Lower lobe of right lung (tissue), 2 donors: ENCODE measurements at regions not wholly inside any gene's neighbourhood (a gene's known extent, or its start where the extent isn't known, plus 50 kb on each side); places are given as distances from the start of the nearest gene placed in this dataset.

Source experiments
- ATAC-seq, 2 donors: fragments of 200-7000 bp; cut with Tn5 transposase; one replicate each; pipeline ENCODE4 v1.9.1; 2020 to 2022; ENCODE audit warnings: mild to moderate bottlenecking in 2 of 2, moderate library complexity in 2 of 2
- DNase-seq: peaks from one replicate; pipeline ENCODE4 v3.0.0-alpha.2; 2020
- H3K27ac ChIP-seq: fragments of 200-600 bp; one replicate; pipeline ENCODE4 v1.8.0; 2022
- H3K27me3 ChIP-seq: fragments of 200-600 bp; one replicate; pipeline ENCODE4 v1.8.0; 2022; ENCODE audit warnings: low read depth
- H3K36me3 ChIP-seq: fragments of 200-600 bp; one replicate; pipeline ENCODE4 v1.8.0; 2022; ENCODE audit warnings: mild to moderate bottlenecking
- H3K4me1 ChIP-seq: fragments of 200-600 bp; one replicate; pipeline ENCODE4 v1.8.0; 2022
- H3K4me3 ChIP-seq: fragments of 200-600 bp; one replicate; pipeline ENCODE4 v1.8.0; 2022; ENCODE audit warnings: mild to moderate bottlenecking
- H3K9me3 ChIP-seq: fragments of 200-600 bp; one replicate; pipeline ENCODE4 v1.8.0; 2022
- CTCF ChIP-seq: fragments of 200-600 bp; IDR thresholded peaks from one replicate; pipeline ENCODE4 v1.8.0; 2022; ENCODE audit warnings: antibody characterized with exemption, mild to moderate bottlenecking
- intact Hi-C: fragments of 100-400 bp; cut with DNase I; formaldehyde crosslinking; loops from one replicate; pipeline ENCODE4 v1.11.0; 2022
- donor health status: DM: no; HTN: yes; CAD: no; lungs with severe emphysema.

- intact Hi-C loops: no loop called here
- H3K9me3 ChIP-seq: no peaks in the 10 kb centered on the region
- no peaks in the 10 kb centered on the region for H3K27me3 ChIP-seq
- no peak for TF ChIP-seq CTCF
- no peaks in the 10 kb centered on the region for H3K36me3 ChIP-seq
- ATAC-seq: no peak
- no peak overlapping the region for H3K27ac ChIP-seq
- no peak for DNase-seq
- no peak overlapping the region for H3K4me3 ChIP-seq
- no peaks in the 10 kb centered on the region for H3K4me1 ChIP-seq
Measured at GRCh38 chr1:233485385-233485784, 128.5 kb upstream of the KCNK1 start.

- Histone ChIP-seq H3K27me3 (no peaks in the 10 kb centered on the region), H3K4me1 (no peaks in the 10 kb centered on the region), H3K36me3 (no peaks in the 10 kb centered on the region), H3K4me3 (no peak overlapping the region), H3K9me3 (no peaks in the 10 kb centered on the region), H3K27ac (no peak overlapping the region)
- no peak for DNase-seq
- no peak for TF ChIP-seq CTCF
- ATAC-seq: no peak
- intact Hi-C loops: no loop called here
Measured at GRCh38 chr1:233485809-233486398, 128.0 kb upstream of the KCNK1 start.

- TF ChIP-seq CTCF: no peak
- DNase-seq (no peak), ATAC-seq (no peak)
- no peaks in the 10 kb centered on the region for H3K27me3 ChIP-seq
- H3K36me3 ChIP-seq: no peaks in the 10 kb centered on the region
- H3K4me1 ChIP-seq: no peaks in the 10 kb centered on the region
- no peaks in the 10 kb centered on the region for H3K9me3 ChIP-seq
- no peak overlapping the region for H3K4me3 ChIP-seq
- intact Hi-C loops: no loop called here
- H3K27ac ChIP-seq: no peak overlapping the region
Measured at GRCh38 chr1:233487408-233487807, 126.5 kb upstream of the KCNK1 start.

- intact Hi-C loops: no loop called here
- Histone ChIP-seq H3K36me3 (no peaks in the 10 kb centered on the region), H3K4me1 (no peaks in the 10 kb centered on the region), H3K9me3 (no peaks in the 10 kb centered on the region), H3K27ac (no peak overlapping the region), H3K4me3 (no peak overlapping the region), H3K27me3 (no peaks in the 10 kb centered on the region)
- no peak for TF ChIP-seq CTCF
- ATAC-seq: no peak
- no peak for DNase-seq
Measured at GRCh38 chr1:233489411-233489810, 124.5 kb upstream of the KCNK1 start.

GRCh38 chr1:233490488-233490887, 123.4 kb upstream of the KCNK1 start:
- intact Hi-C loops: no loop called here
- no peaks in the 10 kb centered on the region for H3K4me1 ChIP-seq
- no peak for TF ChIP-seq CTCF
- DNase-seq: no peak
- H3K27ac ChIP-seq: no peak overlapping the region
- H3K4me3 ChIP-seq: no peak overlapping the region
- ATAC-seq: no peak
- no peaks in the 10 kb centered on the region for H3K36me3 ChIP-seq
- H3K9me3 ChIP-seq: no peaks in the 10 kb centered on the region
- no peaks in the 10 kb centered on the region for H3K27me3 ChIP-seq
